H9 (cell line): ENCODE measurements at regions not wholly inside any gene's neighbourhood (a gene's known extent, or its start where the extent isn't known, plus 50 kb on each side); places are given as distances from the start of the nearest gene placed in this dataset.

Experiments used
- DNase-seq: peaks from one replicate; pipeline ENCODE4 v3.0.0-alpha.2; 2017
- H2AFZ ChIP-seq: one replicate; pipeline ENCODE4 v1.6.1; 2013; ENCODE audit warnings: mild to moderate bottlenecking, low read length, control low read depth, moderate library complexity
- H2AK5ac ChIP-seq: 2 replicates; pipeline ENCODE4 v1.6.1; 2013; ENCODE audit warnings: low read length, control low read depth, mixed read lengths; ENCODE audit not compliant: insufficient read length
- H2BK120ac ChIP-seq: one replicate; pipeline ENCODE4 v1.6.1; 2013; ENCODE audit warnings: low read depth, mild to moderate bottlenecking, low read length, control low read depth, inconsistent platforms; ENCODE audit not compliant: poor library complexity, severe bottlenecking
- H2BK12ac ChIP-seq: 2 replicates; pipeline ENCODE4 v1.6.1; 2013; ENCODE audit warnings: low read length, control low read depth, mixed read lengths, low read depth; ENCODE audit not compliant: insufficient read length
- H2BK15ac ChIP-seq: 2 replicates; pipeline ENCODE4 v1.6.1; 2013; ENCODE audit warnings: low read depth, low read length, control low read depth
- H2BK20ac ChIP-seq: one replicate; pipeline ENCODE4 v1.6.1; 2013; ENCODE audit warnings: low read depth, mild to moderate bottlenecking, low read length, control low read depth, inconsistent platforms; ENCODE audit not compliant: poor library complexity, severe bottlenecking
- H2BK5ac ChIP-seq: 2 replicates; pipeline ENCODE4 v1.6.1; 2013; ENCODE audit warnings: low read length, control low read depth, mixed read lengths; ENCODE audit not compliant: insufficient read length
- H3K14ac ChIP-seq: 2 replicates; pipeline ENCODE4 v1.6.1; 2013; ENCODE audit warnings: low read length, control low read depth; ENCODE audit not compliant: insufficient read depth
- H3K18ac ChIP-seq: 2 replicates; pipeline ENCODE4 v1.6.1; 2013; ENCODE audit warnings: low read depth, mild to moderate bottlenecking, mixed read lengths, low read length, control low read depth; ENCODE audit not compliant: insufficient read length
- H3K23ac ChIP-seq: 2 replicates; pipeline ENCODE4 v1.6.1; 2013; ENCODE audit warnings: low read length, control low read depth, mixed read lengths, low read depth; ENCODE audit not compliant: insufficient read length
- H3K23me2 ChIP-seq: 2 replicates; pipeline ENCODE4 v1.6.1; 2013; ENCODE audit warnings: low read depth, mild to moderate bottlenecking, mixed read lengths, low read length, control low read depth; ENCODE audit not compliant: insufficient read length, poor library complexity, severe bottlenecking
- H3K27ac ChIP-seq: 2 replicates; pipeline ENCODE4 v1.5.1; 2013; ENCODE audit warnings: low read length, control low read depth, mixed read lengths, low read depth; ENCODE audit not compliant: insufficient read length
- H3K27me3 ChIP-seq: 2 replicates; pipeline ENCODE4 v1.6.1; 2013; ENCODE audit warnings: low read length, control low read depth, inconsistent platforms; ENCODE audit not compliant: insufficient read depth
- H3K4ac ChIP-seq: 2 replicates; pipeline ENCODE4 v1.6.1; 2013; ENCODE audit warnings: low read depth, mild to moderate bottlenecking, control low read depth, inconsistent platforms, low read length, moderate library complexity
- H3K4me1 ChIP-seq: 2 replicates; pipeline ENCODE4 v1.6.1; 2013; ENCODE audit warnings: low read length, control low read depth, inconsistent platforms; ENCODE audit not compliant: insufficient read depth
- H3K4me2 ChIP-seq: 2 replicates; pipeline ENCODE4 v1.6.1; 2013; ENCODE audit warnings: low read length, control low read depth, mixed read lengths; ENCODE audit not compliant: insufficient read length, insufficient read depth
- H3K56ac ChIP-seq: 2 replicates; pipeline ENCODE4 v1.6.1; 2013; ENCODE audit warnings: low read depth, mild to moderate bottlenecking, mixed read lengths, low read length, control low read depth; ENCODE audit not compliant: insufficient read length
- H3K79me1 ChIP-seq: 2 replicates; pipeline ENCODE4 v1.6.1; 2013; ENCODE audit warnings: low read depth, mild to moderate bottlenecking, moderate library complexity, low read length, control low read depth, inconsistent platforms; ENCODE audit not compliant: insufficient read depth, poor library complexity, severe bottlenecking
- H3K79me2 ChIP-seq: 2 replicates; pipeline ENCODE4 v1.6.1; 2013; ENCODE audit warnings: low read length, control low read depth, inconsistent platforms; ENCODE audit not compliant: insufficient read depth
- H3K9ac ChIP-seq: 2 replicates; pipeline ENCODE4 v1.6.1; 2013; ENCODE audit warnings: low read length, control low read depth, mixed read lengths; ENCODE audit not compliant: insufficient read length; ENCODE audit errors: extremely low read depth
- H3K9me3 ChIP-seq: one replicate; pipeline ENCODE4 v1.6.1; 2013; ENCODE audit warnings: low read depth, low read length, inconsistent platforms; ENCODE audit not compliant: control insufficient read depth
- H3T11ph ChIP-seq: one replicate; pipeline ENCODE4 v1.6.1; 2013; ENCODE audit warnings: mild to moderate bottlenecking, low read length, control low read depth, inconsistent platforms
- H4K20me1 ChIP-seq: one replicate; pipeline ENCODE4 v1.6.1; 2013; ENCODE audit not compliant: control insufficient read depth, insufficient read length, insufficient read depth
- H4K5ac ChIP-seq: 2 replicates; pipeline ENCODE4 v1.6.1; 2013; ENCODE audit warnings: low read depth, mild to moderate bottlenecking, mixed read lengths, low read length, control low read depth; ENCODE audit not compliant: insufficient read length
- H4K8ac ChIP-seq: replicated peaks from 2 replicates; pipeline ENCODE4 v1.6.1; 2013; ENCODE audit warnings: low read length, control low read depth, mixed read lengths, low read depth; ENCODE audit not compliant: insufficient read length
- H4K91ac ChIP-seq: 2 replicates; pipeline ENCODE4 v1.6.1; 2013; ENCODE audit warnings: low read depth, mild to moderate bottlenecking, moderate library complexity, mixed read lengths, low read length, control low read depth; ENCODE audit not compliant: insufficient read length
- H3K27ac Mint-ChIP-seq, 3 experiments: 2 replicates in 2 of 3; 3 replicates in 1 of 3; pipeline ENCODE4 v1.8.0; 2020 to 2021; ENCODE audit warnings: mixed read lengths in 3 of 3, mild to moderate bottlenecking in 1 of 3, moderate library complexity in 1 of 3
- H3K27me3 Mint-ChIP-seq: 2 replicates; pipeline ENCODE4 v1.8.0; 2021; ENCODE audit warnings: low read depth, mild to moderate bottlenecking, moderate library complexity, mixed read lengths
- H3K36me3 Mint-ChIP-seq, 3 experiments: 2 replicates in 2 of 3; 3 replicates in 1 of 3; pipeline ENCODE4 v1.8.0; 2020 to 2021; ENCODE audit warnings: low read depth in 3 of 3, mixed read lengths in 3 of 3; ENCODE audit not compliant: insufficient read depth in 1 of 3
- H3K4me1 Mint-ChIP-seq, 2 experiments: 2 replicates each; pipeline ENCODE4 v1.8.0; 2020; ENCODE audit warnings: mixed read lengths in 2 of 2
- H3K4me3 Mint-ChIP-seq, 2 experiments: 2 replicates in 1 of 2; 3 replicates in 1 of 2; pipeline ENCODE4 v1.8.0; 2020 to 2021; ENCODE audit warnings: mild to moderate bottlenecking in 2 of 2, mixed read lengths in 2 of 2, moderate library complexity in 1 of 2
- H3K9me3 Mint-ChIP-seq, 2 experiments: 2 replicates in 1 of 2; 3 replicates in 1 of 2; pipeline ENCODE4 v1.8.0; 2020; ENCODE audit warnings: mild to moderate bottlenecking in 2 of 2, mixed read lengths in 2 of 2, moderate library complexity in 1 of 2
- WGBS: extraction: QIAGEN DNeasy Blood & Tissue Kit; methylation state at CpG from one replicate; pipeline ENCODE4 v1.1.7; 2013; ENCODE audit warnings: missing lambda C conversion rate, low lambda C conversion rate, mixed read lengths; ENCODE audit not compliant: insufficient read length; ENCODE audit errors: extremely low coverage; 5-methylcytosine and 5-hydroxymethylcytosine counted together
- TF ChIP-seq, protein P1 (sequence below): fragments of 200-600 bp; sonication (generic); conservative IDR thresholded peaks from 3 replicates; pipeline ENCODE4 v1.8.0; 2021; ENCODE audit warnings: antibody characterized with exemption, mild to moderate bottlenecking

DNA sequence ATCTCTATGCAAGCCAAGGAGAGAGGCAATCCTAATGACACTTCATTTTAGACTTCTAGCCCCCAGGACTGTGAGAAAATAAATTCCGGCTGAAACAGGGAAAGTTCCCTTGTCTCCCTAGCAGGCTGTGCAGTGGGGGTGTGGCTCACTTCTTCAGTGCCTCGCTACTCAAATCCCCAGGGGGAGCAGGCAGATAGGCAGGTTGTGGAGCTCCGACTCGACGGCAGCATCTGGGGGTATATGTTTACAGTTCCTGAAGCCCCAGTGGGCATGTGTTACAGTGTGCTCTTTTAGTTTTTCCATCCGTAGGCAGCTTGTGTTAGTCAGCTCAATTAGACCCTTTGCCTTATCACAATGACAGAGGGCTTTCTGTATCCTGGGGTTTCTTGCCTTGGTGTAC lies 836.5 kb downstream of the PDCD6IP start:
- no peak overlapping the region for H3K27ac ChIP-seq
- H2BK15ac ChIP-seq, result no peak overlapping the region
- H4K91ac ChIP-seq, result no peak overlapping the region
- H3K27me3 Mint-ChIP-seq, result no peaks in the 10 kb centered on the region
- no CpG with 5 or more reads among the region's 6 CpGs for WGBS
- H4K5ac ChIP-seq, result no peak overlapping the region
- no peak overlapping the region for H4K8ac ChIP-seq
- no peak overlapping the region for H3K4me3 Mint-ChIP-seq
- no peak overlapping the region for H2AFZ ChIP-seq
- no peak overlapping the region for H3K18ac ChIP-seq
- H4K20me1 ChIP-seq, result no peaks in the 10 kb centered on the region
- H2BK12ac ChIP-seq, result no peak overlapping the region
- no peaks in the 10 kb centered on the region; the same call in 1 of the 2 replicates for H3K4me1 ChIP-seq
- no peak overlapping the region for H2BK120ac ChIP-seq
- H2AK5ac ChIP-seq, result no peak overlapping the region
- H3K4ac ChIP-seq, result no peak overlapping the region
- H3K4me1 Mint-ChIP-seq, result peaks cover 0 to 3% of the 10 kb centered on the region in 2 experiments; a peak in 2 of 4 replicates
- no peaks in the 10 kb centered on the region for H3K79me2 ChIP-seq
- H3K27me3 ChIP-seq, result no peaks in the 10 kb centered on the region
- no peak overlapping the region for H3K56ac ChIP-seq
- no peaks in the 10 kb centered on the region for H3K9me3 ChIP-seq
- peaks cover 0 to 3% of the 10 kb centered on the region in 2 experiments; a peak in 2 of 5 replicates for H3K9me3 Mint-ChIP-seq
- no peaks in the 10 kb centered on the region for H3K36me3 Mint-ChIP-seq
- no peaks in the 10 kb centered on the region for H3K23me2 ChIP-seq
- no peak overlapping the region for H3K27ac Mint-ChIP-seq
- no peak overlapping the region for H3T11ph ChIP-seq
- H3K14ac ChIP-seq, result no peak overlapping the region
- no peaks in the 10 kb centered on the region for H3K79me1 ChIP-seq
- H3K9ac ChIP-seq, result no peak overlapping the region
- DNase-seq, result no peak
- H2BK5ac ChIP-seq, result no peak overlapping the region
- H2BK20ac ChIP-seq, result no peak overlapping the region
- TF ChIP-seq, protein P1, sequence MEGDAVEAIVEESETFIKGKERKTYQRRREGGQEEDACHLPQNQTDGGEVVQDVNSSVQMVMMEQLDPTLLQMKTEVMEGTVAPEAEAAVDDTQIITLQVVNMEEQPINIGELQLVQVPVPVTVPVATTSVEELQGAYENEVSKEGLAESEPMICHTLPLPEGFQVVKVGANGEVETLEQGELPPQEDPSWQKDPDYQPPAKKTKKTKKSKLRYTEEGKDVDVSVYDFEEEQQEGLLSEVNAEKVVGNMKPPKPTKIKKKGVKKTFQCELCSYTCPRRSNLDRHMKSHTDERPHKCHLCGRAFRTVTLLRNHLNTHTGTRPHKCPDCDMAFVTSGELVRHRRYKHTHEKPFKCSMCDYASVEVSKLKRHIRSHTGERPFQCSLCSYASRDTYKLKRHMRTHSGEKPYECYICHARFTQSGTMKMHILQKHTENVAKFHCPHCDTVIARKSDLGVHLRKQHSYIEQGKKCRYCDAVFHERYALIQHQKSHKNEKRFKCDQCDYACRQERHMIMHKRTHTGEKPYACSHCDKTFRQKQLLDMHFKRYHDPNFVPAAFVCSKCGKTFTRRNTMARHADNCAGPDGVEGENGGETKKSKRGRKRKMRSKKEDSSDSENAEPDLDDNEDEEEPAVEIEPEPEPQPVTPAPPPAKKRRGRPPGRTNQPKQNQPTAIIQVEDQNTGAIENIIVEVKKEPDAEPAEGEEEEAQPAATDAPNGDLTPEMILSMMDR, result no peak
- no peak overlapping the region for H3K23ac ChIP-seq
- H3K4me2 ChIP-seq, result no peak overlapping the region
